OCI-M1 (cell line): ENCODE measurements at regions not wholly inside any gene's neighbourhood (a gene's known extent, or its start where the extent isn't known, plus 50 kb on each side); places are given as distances from the start of the nearest gene placed in this dataset.

Source experiments
- DNase-seq: peaks from one replicate; lab custom pipeline; 2025; lab: John Stamatoyannopoulos, UW

DNA sequence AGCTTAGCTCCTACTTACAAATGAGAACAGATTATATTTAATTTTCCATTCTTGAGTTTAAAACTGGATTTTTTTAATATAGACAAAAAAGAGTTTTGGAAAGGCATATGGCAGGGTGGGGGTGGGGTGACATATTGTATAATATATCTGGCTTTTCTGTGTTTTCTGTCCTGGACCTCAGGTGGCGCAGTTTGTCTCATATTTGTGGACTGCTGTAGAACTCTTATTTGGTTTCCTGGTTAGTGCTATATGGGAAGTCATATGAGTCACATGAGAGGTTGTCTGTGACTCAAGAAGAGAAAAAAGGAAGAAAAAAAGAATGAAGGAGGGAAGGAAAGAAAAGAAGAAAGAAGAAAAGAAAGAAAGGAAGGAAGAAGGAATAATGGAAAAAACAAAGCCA, 131.8 kb downstream of the CLVS2 start:
- peak; percentile 88 for DNase-seq

DNA sequence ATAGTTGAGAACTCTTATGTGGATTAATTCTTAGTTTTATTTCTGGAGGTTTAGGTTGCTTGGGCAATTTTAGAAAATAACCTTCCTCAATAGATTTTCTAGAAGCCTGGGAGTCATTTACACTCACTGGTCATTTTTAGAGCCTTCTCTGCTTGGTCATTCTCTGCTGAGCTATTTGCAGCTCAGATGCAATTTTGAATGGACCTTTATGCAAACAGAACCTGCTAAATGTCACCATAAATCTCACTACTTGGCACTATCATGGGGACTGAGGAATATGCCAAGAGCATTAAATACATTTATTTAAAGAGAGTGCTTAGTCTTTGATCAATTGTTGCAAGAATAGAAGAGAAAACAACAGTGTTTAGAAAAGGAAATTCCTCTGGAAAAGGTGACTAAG, 154.0 kb downstream of the CLVS2 start:
- no peak for DNase-seq

DNA sequence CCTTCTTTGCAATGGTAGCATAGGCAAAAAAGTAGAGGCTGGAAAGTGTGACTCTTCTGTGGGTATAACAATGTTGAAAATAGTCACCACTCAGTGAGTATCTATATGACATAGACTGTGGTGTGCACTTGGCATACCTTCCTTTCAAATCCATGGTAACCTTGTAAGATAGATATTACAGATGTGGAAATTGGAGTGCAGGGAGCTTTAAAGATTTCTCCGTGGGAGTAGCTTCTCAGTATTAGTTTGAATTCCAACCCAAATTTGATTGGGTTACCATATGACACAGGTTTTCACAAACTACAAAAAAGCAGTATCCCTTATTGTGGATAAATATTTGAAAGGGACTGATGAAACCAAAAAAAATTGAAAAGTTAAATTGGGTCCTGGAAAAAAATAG, 163.8 kb downstream of the CLVS2 start:
- DNase-seq, result no peak
